ENCODE measurements at regions not wholly inside any gene's neighbourhood (a gene's known extent, or its start where the extent isn't known, plus 50 kb on each side); places are given as distances from the start of the nearest gene placed in this dataset.

DNA sequence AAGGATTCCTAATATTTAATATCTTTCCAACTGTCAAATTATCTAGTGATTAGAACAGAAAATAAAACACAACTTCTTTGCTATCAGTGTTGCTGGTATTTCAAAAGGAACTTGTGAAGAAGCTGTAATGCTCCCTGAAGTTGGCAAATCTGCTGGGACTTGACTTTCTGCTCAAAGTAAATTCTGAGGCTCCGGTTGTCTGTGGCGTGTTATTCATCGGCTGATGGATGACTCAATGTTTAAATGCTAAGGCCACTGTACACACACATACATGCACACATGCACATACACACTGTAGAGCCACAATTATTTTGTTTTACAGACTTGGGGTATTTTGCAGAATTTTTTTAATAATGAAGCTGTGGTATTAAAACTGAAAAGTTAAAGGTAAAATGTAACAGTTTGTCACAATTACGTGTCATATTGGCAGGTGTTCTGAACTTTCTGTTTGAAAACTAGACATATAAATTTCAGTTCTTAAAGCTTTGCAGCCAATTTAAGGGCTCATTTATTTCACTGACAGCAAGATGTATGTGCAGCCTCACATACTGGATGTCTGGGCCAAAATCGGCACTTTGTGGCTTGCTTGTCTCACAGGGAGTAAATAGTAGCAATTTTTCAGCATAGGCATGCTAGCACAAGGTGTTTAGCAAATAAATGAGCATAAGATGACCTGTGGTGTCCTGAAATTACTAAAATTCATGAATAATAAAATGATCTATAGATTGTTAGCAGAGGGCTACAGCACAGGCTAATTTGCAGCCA is 1691.7 kb upstream of the PCDH20 start:
- Histone ChIP-seq H3K36me3 (ENCODE audit: control insufficient read depth, insufficient read depth, low read length) (no peaks in the 10 kb centered on the region), H3K4me3 (replicated peaks; ENCODE audit: low read depth, low read length) (no peak overlapping the region), H3K27me3 (replicated peaks; ENCODE audit: control insufficient read depth, insufficient read depth, low read length) (no peaks in the 10 kb centered on the region)
- TF ChIP-seq, protein P1, sequence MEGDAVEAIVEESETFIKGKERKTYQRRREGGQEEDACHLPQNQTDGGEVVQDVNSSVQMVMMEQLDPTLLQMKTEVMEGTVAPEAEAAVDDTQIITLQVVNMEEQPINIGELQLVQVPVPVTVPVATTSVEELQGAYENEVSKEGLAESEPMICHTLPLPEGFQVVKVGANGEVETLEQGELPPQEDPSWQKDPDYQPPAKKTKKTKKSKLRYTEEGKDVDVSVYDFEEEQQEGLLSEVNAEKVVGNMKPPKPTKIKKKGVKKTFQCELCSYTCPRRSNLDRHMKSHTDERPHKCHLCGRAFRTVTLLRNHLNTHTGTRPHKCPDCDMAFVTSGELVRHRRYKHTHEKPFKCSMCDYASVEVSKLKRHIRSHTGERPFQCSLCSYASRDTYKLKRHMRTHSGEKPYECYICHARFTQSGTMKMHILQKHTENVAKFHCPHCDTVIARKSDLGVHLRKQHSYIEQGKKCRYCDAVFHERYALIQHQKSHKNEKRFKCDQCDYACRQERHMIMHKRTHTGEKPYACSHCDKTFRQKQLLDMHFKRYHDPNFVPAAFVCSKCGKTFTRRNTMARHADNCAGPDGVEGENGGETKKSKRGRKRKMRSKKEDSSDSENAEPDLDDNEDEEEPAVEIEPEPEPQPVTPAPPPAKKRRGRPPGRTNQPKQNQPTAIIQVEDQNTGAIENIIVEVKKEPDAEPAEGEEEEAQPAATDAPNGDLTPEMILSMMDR (IDR thresholded peaks at IDR 0.05; ENCODE audit: insufficient read depth, low read length, poor library complexity, severe bottlenecking) = no peak
- no peak for DNase-seq (ENCODE audit: extremely low read depth, insufficient read length)

DNA sequence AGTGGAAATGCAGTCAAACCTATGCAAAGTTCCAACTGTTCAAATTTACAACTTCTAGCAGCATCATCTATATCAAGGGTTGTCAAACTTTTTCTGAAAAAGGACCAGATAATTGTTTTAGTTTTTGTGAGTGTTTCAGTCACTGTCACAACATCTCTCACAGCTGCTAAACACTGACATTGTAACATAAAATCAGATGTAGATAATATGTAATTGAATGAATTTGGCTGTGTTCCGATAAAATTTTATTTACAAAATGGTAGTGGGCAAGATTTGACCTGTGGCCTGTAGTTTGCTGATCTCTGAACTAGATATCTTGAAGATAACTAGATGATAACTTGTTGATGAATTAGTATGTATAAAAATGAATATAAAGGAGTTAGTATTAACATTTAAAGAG is 1679.1 kb upstream of the PCDH20 start:
- TF ChIP-seq, protein P1 (IDR thresholded peaks at IDR 0.05; ENCODE audit: insufficient read depth, low read length, poor library complexity, severe bottlenecking) = no peak
- H3K4me3 ChIP-seq (replicated peaks; ENCODE audit: low read depth, low read length) = no peak overlapping the region
- no peaks in the 10 kb centered on the region for H3K27me3 ChIP-seq (replicated peaks; ENCODE audit: control insufficient read depth, insufficient read depth, low read length)
- DNase-seq (ENCODE audit: extremely low read depth, insufficient read length) = no peak
- H3K36me3 ChIP-seq (ENCODE audit: control insufficient read depth, insufficient read depth, low read length) = no peaks in the 10 kb centered on the region

GRCh38 chr13:63093907-63094469 is 1678.3 kb upstream of the PCDH20 start:
- DNase-seq (ENCODE audit: extremely low read depth, insufficient read length) = no peak
- no peaks in the 10 kb centered on the region for H3K27me3 ChIP-seq (replicated peaks; ENCODE audit: control insufficient read depth, insufficient read depth, low read length)
- H3K4me3 ChIP-seq (replicated peaks; ENCODE audit: low read depth, low read length) = no peak overlapping the region
- no peaks in the 10 kb centered on the region for H3K36me3 ChIP-seq (ENCODE audit: control insufficient read depth, insufficient read depth, low read length)
- TF ChIP-seq, protein P1 (IDR thresholded peaks at IDR 0.05; ENCODE audit: insufficient read depth, low read length, poor library complexity, severe bottlenecking) = no peak

DNA sequence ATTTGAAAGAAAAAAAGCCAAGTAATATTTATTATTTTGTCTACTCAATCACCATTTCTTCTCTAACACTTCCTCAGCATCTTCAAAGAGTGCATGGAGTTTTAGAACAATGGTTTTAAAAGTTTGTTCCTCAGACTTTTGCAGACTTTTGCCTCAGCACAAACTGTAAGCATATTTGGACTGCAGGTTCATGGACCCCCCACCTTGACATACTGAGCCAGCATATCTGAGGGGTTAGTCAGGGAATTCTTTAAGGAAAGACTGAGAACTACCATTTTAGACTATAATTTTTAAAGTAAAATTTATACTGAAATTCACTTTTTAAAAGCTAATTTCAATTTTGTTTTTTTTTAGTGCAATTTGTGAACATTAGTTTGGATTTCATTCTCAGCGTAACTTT is 1676.8 kb upstream of the PCDH20 start:
- TF ChIP-seq, protein P1 (IDR thresholded peaks at IDR 0.05; ENCODE audit: insufficient read depth, low read length, poor library complexity, severe bottlenecking) = no peak
- H3K27me3 ChIP-seq (replicated peaks; ENCODE audit: control insufficient read depth, insufficient read depth, low read length) = no peaks in the 10 kb centered on the region
- DNase-seq (ENCODE audit: extremely low read depth, insufficient read length) = no peak
- no peaks in the 10 kb centered on the region for H3K36me3 ChIP-seq (ENCODE audit: control insufficient read depth, insufficient read depth, low read length)
- H3K4me3 ChIP-seq (replicated peaks; ENCODE audit: low read depth, low read length) = no peak overlapping the region

GRCh38 chr13:63090524-63090923 is 1674.9 kb upstream of the PCDH20 start:
- TF ChIP-seq, protein P1 (IDR thresholded peaks at IDR 0.05; ENCODE audit: insufficient read depth, low read length, poor library complexity, severe bottlenecking) = no peak
- DNase-seq (ENCODE audit: extremely low read depth, insufficient read length) = no peak
- H3K27me3 ChIP-seq (replicated peaks; ENCODE audit: control insufficient read depth, insufficient read depth, low read length) = no peaks in the 10 kb centered on the region
- no peak overlapping the region for H3K4me3 ChIP-seq (replicated peaks; ENCODE audit: low read depth, low read length)
- H3K36me3 ChIP-seq (ENCODE audit: control insufficient read depth, insufficient read depth, low read length) = no peaks in the 10 kb centered on the region
